ENCODE measurements at regions not wholly inside any gene's neighbourhood (a gene's known extent, or its start where the extent isn't known, plus 50 kb on each side); places are given as distances from the start of the nearest gene placed in this dataset.

DNA sequence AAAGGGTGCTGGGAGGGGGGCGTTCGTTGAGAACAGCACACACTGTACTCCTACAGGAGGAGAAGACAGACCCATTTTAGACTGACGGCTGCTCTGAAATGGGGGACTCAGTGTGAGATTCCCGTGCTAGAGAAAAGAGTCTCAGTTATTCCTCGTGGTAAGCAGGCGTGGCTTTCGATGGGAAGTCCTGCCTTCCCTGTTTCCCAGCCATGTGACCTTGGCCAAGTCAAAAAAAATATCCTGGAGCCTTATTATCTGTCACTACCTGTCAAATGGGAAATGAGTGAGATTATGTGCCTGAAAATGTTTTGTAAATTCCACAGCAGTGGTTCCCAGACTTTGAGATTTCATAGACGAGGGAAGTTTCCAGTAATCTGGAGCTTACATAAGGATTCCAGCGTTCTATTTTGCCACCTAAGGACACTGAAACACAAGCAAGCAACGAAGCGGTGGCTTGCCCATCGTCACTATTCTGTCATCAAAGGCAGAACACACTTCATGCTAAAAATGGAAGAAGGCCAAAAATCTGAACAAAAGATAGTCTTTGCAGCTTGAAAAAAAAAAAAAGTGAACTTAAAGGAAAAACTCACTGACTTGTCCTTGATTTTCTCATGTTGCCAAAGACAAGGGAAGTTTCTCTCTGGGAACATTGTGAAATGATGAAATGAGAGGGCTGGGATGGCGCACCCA lies 253.4 kb upstream of the RPL38 start:
- Mint-ChIP-seq H3K27me3 (peaks cover 30% of the 10 kb centered on the region), H3K4me3 (no peak overlapping the region), H3K9me3 (no peaks in the 10 kb centered on the region), H3K36me3 (no peaks in the 10 kb centered on the region), H3K4me1 (peaks cover 6% of the 10 kb centered on the region), H3K27ac (no peak overlapping the region)
- no peak for ATAC-seq

DNA sequence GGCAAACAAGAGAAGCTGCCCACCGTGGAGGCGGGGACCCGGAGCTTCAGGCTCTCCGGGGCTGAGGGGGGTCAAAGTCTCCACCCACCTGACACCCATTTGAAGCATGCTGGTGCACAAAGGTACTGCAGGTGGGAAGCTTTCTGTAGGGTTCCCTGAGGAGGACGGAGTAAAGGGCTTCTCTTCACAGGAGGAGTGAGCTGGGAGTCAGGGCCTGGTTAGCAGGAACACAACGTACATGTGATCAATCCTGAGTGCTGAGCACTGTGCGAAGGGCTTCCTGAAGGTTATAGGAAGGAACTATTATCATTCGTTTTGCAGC lies 252.9 kb upstream of the RPL38 start:
- no peak for ATAC-seq
- Mint-ChIP-seq H3K27ac (no peak overlapping the region), H3K4me1 (peaks cover 6% of the 10 kb centered on the region), H3K4me3 (no peak overlapping the region), H3K27me3 (peaks cover 25% of the 10 kb centered on the region), H3K36me3 (no peaks in the 10 kb centered on the region), H3K9me3 (no peaks in the 10 kb centered on the region)

DNA sequence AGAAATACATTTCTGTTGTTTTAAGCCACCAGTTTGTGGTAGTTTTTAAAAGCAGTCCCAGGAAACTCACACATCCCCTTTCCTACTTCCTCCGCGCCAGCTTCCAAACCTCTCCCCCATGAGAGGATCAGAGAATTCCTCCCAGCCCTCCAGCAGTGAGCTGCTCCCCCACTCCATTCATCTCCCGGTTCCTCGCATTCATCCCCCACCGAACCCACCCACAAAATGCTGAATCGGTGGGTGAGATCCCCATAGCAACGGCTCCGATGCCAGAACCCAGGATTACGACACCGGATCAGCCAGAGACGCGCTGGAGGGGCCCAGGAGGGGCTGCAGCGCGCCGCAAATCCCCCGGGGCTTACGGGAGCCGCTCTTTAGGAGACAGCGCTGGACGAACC lies 251.4 kb upstream of the RPL38 start:
- peaks cover 15% of the 10 kb centered on the region for H3K27me3 Mint-ChIP-seq
- H3K9me3 Mint-ChIP-seq, result no peaks in the 10 kb centered on the region
- H3K36me3 Mint-ChIP-seq, result no peaks in the 10 kb centered on the region
- no peak overlapping the region for H3K27ac Mint-ChIP-seq
- no peak overlapping the region for H3K4me3 Mint-ChIP-seq
- H3K4me1 Mint-ChIP-seq, result peaks cover 6% of the 10 kb centered on the region
- no peak for ATAC-seq

DNA sequence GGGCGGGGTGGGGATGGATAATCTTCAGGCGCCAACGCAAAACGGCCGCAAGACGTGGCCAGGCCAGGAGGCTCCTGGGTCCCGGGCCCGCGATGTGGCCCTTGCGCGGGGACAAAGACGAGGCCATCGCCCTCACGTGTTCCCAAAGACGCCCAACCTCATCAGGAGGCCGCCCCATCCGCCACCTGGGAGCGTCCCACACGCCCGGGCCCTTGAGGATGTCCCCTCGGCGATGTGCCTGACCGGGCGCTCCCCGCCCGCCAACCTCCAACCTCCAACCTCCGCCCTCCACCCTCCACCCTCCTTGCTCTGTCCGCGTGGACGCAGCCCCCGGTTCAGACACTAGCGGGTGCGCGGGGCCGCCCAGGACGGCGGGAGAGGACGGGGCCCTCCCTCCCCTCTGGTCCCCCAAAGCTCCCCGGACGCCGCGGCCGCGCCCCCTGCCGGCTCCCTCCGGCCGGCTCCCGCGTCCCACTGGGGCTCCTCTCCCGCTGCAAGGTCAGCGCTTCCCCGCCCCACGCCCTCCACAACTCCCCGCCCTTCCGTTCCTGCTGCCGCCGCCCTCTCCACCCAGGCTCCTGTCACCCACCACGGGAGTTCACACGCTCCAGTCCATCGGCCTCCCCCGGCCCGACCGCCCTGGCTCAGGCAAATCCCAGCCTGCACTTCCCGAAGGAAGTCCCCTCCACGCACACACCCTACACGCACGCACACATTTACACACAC lies 250.8 kb upstream of the RPL38 start:
- H3K9me3 Mint-ChIP-seq, result no peaks in the 10 kb centered on the region
- ATAC-seq, result peak; percentile 58

DNA sequence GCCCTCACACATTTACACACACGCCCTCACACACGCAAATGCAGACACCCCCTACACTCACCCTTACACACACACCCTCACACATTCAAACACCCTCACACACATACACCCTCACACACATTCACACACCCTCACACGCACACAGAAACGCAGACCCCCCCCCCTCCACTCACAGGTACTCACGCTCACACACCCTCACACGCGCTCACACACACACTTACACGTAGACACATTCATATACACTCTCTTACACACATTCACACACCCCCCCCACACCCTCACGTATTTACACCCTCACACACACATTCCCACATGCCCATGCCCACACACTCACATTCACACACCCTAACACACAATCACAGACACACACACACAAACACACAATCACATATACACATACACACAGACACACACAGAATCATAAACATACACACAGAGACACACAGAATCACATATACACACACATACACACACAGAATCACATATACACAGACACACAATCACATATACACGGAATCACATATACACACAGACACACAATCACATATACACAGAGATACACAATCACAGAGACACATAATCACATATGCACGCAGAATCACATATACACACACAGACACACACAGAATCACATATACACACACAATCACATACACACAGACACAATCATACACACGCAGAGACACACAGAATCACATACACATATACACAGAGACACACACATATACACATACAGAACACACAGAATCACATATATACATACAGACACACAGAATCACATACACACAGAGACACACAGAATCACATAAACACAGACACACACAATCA lies 250.1 kb upstream of the RPL38 start:
- Mint-ChIP-seq H3K27ac (no peak overlapping the region), H3K4me1 (peaks cover 6% of the 10 kb centered on the region), H3K9me3 (no peaks in the 10 kb centered on the region), H3K27me3 (peaks cover 2% of the 10 kb centered on the region), H3K4me3 (no peak overlapping the region), H3K36me3 (no peaks in the 10 kb centered on the region)
- no peak for ATAC-seq

More for the DNA sequence above, 250.8 kb upstream of the RPL38 start:
- no peak overlapping the region for H3K4me3 Mint-ChIP-seq
- no peak overlapping the region for H3K27ac Mint-ChIP-seq
- no peaks in the 10 kb centered on the region for H3K36me3 Mint-ChIP-seq
- H3K4me1 Mint-ChIP-seq, result peaks cover 6% of the 10 kb centered on the region
- peaks cover 9% of the 10 kb centered on the region for H3K27me3 Mint-ChIP-seq

DNA sequence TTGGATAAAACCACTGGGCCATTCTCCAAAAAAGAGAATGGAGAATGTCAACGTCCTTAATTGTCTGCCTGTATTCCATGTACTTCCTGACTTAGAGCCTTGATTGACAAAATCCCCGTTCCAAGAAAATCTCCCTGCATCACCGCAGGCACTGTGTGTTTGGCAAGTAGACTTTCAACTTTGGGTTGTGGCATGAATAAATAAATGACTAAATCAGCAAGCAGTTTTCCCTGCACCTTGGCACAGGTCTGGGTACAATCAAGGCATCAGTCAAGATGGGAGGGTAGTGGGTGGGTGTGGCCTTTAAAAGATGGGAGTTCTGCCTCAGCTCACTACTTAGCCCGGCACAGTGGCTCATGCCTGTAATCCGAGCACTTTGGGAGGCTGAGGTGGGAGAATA lies 248.5 kb upstream of the RPL38 start:
- no peak for ATAC-seq
- H3K36me3 Mint-ChIP-seq, result no peaks in the 10 kb centered on the region
- peaks cover 6% of the 10 kb centered on the region for H3K4me1 Mint-ChIP-seq
- no peak overlapping the region for H3K4me3 Mint-ChIP-seq
- no peaks in the 10 kb centered on the region for H3K27me3 Mint-ChIP-seq
- no peak overlapping the region for H3K27ac Mint-ChIP-seq
- H3K9me3 Mint-ChIP-seq, result peaks cover 2% of the 10 kb centered on the region

DNA sequence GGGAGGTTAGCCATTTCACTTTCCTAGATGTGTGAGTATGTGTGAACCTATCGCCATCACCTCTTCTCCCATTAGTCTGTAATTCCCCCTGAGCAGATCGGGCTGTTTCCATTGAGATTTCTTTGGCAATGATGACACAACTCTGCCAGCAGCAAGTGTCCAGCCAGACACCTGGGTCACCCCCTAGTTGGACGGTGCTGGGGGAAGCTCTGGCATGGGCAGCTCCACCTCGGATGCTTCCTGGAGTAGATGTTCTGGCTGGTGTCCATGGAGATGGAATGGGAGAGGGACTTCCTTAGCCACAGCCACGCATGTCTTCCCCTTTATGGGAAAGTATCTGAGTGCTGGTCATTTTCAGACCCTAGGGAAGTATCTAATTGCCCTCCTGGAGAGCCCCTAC lies 247.9 kb upstream of the RPL38 start:
- Mint-ChIP-seq H3K36me3 (no peaks in the 10 kb centered on the region), H3K4me1 (peaks cover 6% of the 10 kb centered on the region), H3K9me3 (peaks cover 6% of the 10 kb centered on the region), H3K27me3 (no peaks in the 10 kb centered on the region), H3K27ac (no peak overlapping the region), H3K4me3 (no peak overlapping the region)
- no peak for ATAC-seq

DNA sequence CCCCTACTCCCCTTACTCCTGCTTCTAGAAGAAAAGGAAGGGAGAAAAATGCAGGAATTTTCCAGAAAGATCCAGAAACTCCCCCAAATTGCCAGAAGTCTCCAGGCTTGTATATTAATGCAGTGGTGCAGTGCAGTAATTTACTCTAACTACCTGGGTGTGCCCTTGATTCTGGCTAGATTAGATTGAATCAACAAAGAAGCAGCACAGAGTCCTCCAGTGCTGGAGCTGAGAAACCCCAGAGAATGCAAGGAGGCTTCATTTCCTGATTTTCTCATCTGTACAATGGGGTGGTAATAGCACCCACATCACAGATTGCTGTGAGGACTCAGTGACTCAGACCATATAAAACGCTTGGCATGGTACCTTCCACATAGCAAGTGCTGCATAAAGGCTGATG lies 247.3 kb upstream of the RPL38 start:
- H3K9me3 Mint-ChIP-seq, result peaks cover 6% of the 10 kb centered on the region
- no peaks in the 10 kb centered on the region for H3K27me3 Mint-ChIP-seq
- no peaks in the 10 kb centered on the region for H3K36me3 Mint-ChIP-seq
- no peak for ATAC-seq
- H3K27ac Mint-ChIP-seq, result no peak overlapping the region
- peaks cover 6% of the 10 kb centered on the region for H3K4me1 Mint-ChIP-seq
- no peak overlapping the region for H3K4me3 Mint-ChIP-seq

DNA sequence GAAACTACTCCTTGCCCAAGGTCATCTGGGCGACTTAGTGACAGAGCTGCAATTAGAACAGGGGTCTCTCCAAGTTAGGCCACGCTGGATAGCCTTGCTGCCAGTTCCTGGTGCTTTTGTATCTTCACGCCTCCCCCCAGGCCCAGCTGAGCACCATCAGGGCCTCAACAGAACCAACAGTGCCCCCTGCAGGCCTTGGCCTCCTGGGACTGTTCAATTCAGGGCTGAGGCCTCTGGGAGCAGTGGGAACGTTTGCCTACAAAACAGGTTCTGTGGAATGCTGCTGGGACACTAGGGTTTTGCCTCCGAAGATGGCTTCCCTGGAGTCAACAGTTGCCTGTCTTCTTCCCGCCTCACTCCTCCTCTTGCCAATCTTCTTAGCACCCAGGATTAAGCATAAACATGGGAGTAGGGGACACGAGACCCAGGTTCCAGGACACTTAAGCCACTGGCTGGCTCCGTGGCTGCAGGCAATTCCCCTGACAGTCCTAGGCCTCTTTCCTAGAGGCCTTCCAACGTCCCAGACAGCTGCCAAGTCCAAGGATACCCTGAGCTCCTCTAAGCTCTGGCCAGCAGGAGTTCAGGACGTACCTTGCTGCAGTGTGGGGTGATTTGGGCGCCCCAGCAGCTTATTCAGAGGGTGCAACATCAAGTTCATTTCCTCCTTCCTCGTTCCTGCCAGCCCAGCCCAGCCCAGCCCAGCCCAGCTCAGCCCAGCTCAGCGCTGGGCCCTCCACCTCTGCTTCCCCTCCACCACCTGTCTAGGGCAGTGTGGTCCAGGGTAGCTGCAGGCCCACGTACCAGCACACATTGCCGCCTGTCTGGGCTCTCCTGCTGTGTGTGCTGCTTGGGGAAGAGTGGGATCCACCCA lies 246.6 kb upstream of the RPL38 start:
- peak; percentile 60 for ATAC-seq
- H3K36me3 Mint-ChIP-seq, result no peaks in the 10 kb centered on the region
- no peaks in the 10 kb centered on the region for H3K27me3 Mint-ChIP-seq
- peaks cover 9% of the 10 kb centered on the region for H3K9me3 Mint-ChIP-seq
- peaks cover 5% of the 10 kb centered on the region for H3K4me1 Mint-ChIP-seq
- no peak overlapping the region for H3K4me3 Mint-ChIP-seq
- H3K27ac Mint-ChIP-seq, result no peak overlapping the region

DNA sequence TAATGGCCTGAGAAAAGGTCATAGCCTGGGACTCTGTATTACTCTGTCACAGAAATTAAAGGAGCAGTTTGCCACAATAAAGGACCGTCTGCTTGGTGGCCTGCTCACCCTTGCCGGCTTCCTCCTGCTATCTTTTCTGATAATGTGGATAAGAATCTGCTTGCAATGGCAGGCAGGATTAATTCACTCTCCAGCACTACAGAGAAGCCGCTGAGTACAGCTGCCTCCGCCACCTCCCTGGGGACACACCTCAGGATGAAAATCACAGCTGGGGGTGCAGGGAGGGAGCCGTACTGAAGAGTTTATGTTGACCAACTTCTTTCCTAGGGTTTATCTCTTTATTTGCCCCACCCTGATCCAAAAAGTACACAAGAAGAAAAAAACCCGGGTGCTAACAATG lies 245.9 kb upstream of the RPL38 start:
- Mint-ChIP-seq H3K4me1 (no peaks in the 10 kb centered on the region), H3K27me3 (no peaks in the 10 kb centered on the region), H3K4me3 (no peak overlapping the region), H3K36me3 (no peaks in the 10 kb centered on the region), H3K27ac (no peak overlapping the region), H3K9me3 (peaks cover 9% of the 10 kb centered on the region)
- no peak for ATAC-seq

DNA sequence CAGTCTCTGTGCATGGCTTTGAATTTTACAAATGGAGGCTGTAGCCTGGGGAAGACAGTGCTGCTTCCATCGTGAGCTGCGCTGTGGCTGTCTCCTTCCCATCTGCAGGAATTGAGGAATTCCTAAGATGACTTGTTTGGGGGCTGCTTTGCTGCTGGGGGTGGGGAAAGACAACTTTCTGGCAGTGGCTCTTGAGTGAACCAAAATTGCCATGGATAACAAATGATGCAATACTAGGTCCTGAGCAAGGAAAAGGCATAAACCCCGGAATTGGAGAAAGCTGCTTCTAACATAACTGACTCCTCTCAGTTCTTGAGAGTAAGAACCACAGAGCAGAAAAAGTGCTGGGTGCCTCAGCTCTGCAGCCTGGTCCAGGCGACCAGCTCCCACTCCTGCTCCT lies 245.0 kb upstream of the RPL38 start:
- ATAC-seq, result no peak
- Mint-ChIP-seq H3K4me1 (no peaks in the 10 kb centered on the region), H3K9me3 (peaks cover 9% of the 10 kb centered on the region), H3K27me3 (no peaks in the 10 kb centered on the region), H3K4me3 (no peak overlapping the region), H3K36me3 (no peaks in the 10 kb centered on the region), H3K27ac (no peak overlapping the region)

DNA sequence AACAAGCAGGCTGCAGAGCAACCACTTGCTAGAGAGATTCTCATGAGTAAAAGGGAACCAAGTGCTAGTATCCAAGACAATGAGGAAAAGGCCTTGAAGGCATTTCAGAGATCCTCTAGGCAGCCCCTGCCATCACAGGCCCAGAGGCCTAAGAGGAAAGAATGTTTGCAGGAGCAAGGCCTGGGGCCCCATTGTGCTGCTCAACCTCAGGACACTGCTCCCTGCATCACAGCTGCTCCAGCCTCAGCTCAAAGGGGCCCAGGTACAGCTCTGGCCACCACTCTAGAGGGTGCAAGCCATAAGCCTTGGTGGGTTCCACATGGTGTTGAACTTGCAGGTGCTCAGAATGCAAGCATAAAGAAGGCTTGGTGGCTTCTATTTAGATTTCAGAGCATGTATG lies 243.0 kb upstream of the RPL38 start:
- ATAC-seq, result no peak
- H3K4me3 Mint-ChIP-seq, result no peak overlapping the region
- H3K36me3 Mint-ChIP-seq, result peaks cover 6% of the 10 kb centered on the region

DNA sequence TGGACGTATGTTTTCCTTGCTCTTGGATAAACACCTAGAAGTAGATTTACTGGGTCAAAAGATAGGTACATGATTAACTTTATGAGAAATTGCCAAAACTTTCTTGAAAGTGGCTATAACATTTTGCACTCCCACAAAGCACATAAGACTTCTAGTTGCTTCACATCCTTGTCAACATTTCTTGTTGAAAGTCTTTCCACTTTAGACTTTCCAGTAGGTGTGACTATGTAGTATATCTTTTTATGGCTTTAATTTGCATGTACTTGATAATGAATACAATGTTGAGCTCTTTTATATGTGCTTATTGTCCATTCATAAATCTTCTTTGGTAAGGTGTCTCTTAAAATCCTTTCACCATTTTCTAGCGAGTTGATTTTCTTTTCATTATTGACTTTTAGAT lies 241.2 kb upstream of the RPL38 start:
- no peaks in the 10 kb centered on the region for H3K4me1 Mint-ChIP-seq
- ATAC-seq, result no peak
- H3K36me3 Mint-ChIP-seq, result peaks cover 6% of the 10 kb centered on the region
- no peak overlapping the region for H3K27ac Mint-ChIP-seq
- peaks cover 14% of the 10 kb centered on the region for H3K27me3 Mint-ChIP-seq
- no peak overlapping the region for H3K4me3 Mint-ChIP-seq
- peaks cover 17% of the 10 kb centered on the region for H3K9me3 Mint-ChIP-seq

More for the DNA sequence above, 243.0 kb upstream of the RPL38 start:
- Mint-ChIP-seq H3K27ac (no peak overlapping the region), H3K4me1 (no peaks in the 10 kb centered on the region), H3K27me3 (peaks cover 14% of the 10 kb centered on the region), H3K9me3 (peaks cover 17% of the 10 kb centered on the region)

DNA sequence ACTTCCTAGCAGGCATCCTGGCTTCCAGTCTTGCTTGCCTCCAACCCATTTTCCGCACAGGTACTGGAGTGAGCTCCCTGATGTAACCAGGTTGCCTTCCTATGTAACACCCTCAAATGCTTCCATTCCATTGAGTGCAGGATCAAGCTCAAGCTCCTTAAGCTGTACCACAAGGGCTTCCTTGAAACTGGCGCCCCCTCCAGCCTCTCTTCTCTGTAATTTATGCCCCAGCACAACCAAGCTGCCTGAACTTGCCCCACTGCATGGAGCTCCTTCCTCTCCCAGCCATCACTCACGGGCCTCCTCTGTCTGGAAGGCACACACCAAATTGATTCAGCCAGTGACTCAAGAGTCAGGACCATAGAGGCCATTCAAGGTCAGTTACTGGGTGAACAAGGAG lies 234.8 kb upstream of the RPL38 start:
- Mint-ChIP-seq H3K4me1 (no peaks in the 10 kb centered on the region), H3K36me3 (peaks cover 6% of the 10 kb centered on the region), H3K9me3 (peaks cover 8% of the 10 kb centered on the region), H3K27ac (no peak overlapping the region), H3K4me3 (no peak overlapping the region), H3K27me3 (peaks cover 66% of the 10 kb centered on the region)
- no peak for ATAC-seq

DNA sequence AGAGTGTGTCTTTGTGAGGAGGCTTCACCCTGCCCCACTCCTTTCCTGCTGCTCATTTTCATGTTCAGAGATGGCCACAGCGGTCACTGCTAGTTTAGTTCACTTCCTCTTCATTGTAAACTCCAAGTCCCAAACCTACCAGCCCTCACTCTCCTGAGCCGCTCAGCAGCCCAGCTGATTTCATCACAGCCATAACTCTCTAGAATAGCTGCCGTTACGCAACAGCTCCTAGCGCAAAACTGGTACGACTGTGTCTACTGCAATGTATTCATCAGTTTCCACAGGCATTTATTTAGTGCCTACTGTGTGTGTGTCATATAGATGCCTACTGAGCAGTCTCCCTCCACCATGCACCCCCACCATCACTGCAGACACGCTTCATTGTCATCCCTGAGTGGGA lies 233.5 kb upstream of the RPL38 start:
- Mint-ChIP-seq H3K36me3 (no peaks in the 10 kb centered on the region), H3K4me3 (no peak overlapping the region), H3K27ac (no peak overlapping the region), H3K27me3 (peaks cover 61% of the 10 kb centered on the region), H3K4me1 (no peaks in the 10 kb centered on the region), H3K9me3 (peaks cover 4% of the 10 kb centered on the region)
- ATAC-seq, result no peak
